Gastroesophageal sphincter (tissue), 3 donors: ENCODE measurements at regions not wholly inside any gene's neighbourhood (a gene's known extent, or its start where the extent isn't known, plus 50 kb on each side); places are given as distances from the start of the nearest gene placed in this dataset.

Experiments
- CTCF ChIP-seq, 4 experiments: fragments of 200-600 bp in 2 of 4; fragments of 450-650 bp in 2 of 4; sonication (generic) in 1 of 4; IDR thresholded peaks; one replicate each; pipeline ENCODE4 v1.5.1; 2017 to 2019; ENCODE audit warnings: antibody characterized with exemption in 4 of 4, mild to moderate bottlenecking in 2 of 4, moderate library complexity in 2 of 4
- POLR2A ChIP-seq, 2 donors: fragments of 450-650 bp; IDR thresholded peaks; one replicate each; pipeline ENCODE4 v1.6.1; 2017; ENCODE audit warnings: antibody characterized with exemption in 2 of 2, mild to moderate bottlenecking in 2 of 2, moderate library complexity in 1 of 2
- POLR2AphosphoS5 ChIP-seq: sonication (generic); formaldehyde crosslinking; IDR thresholded peaks from one replicate; pipeline ENCODE4 v1.6.1; 2017; ENCODE audit warnings: antibody characterized with exemption

GRCh38 chr3:8296461-8296860 is 205.2 kb upstream of the LMCD1 start:
- TF ChIP-seq CTCF (IDR thresholded peaks at IDR 0.05), result no peak
- TF ChIP-seq POLR2A (IDR thresholded peaks at IDR 0.05), result no peak
- no peak for TF ChIP-seq POLR2AphosphoS5
